GM12878 (cell line): ENCODE measurements at regions not wholly inside any gene's neighbourhood (a gene's known extent, or its start where the extent isn't known, plus 50 kb on each side); places are given as distances from the start of the nearest gene placed in this dataset.

ENCODE experiments used
- ATAC-seq: fragments of 200-7000 bp; cut with Tn5 transposase; 3 replicates; pipeline ENCODE4 v1.9.1; 2020; ENCODE audit warnings: mild to moderate bottlenecking, moderate library complexity
- BruUV-seq: library from RNA; stranded (reverse); fragments of 400-500 nt; replicated peaks from 2 replicates; lab custom pipeline; 2021; lab: Mats Ljungman, UMichigan
- CTCF ChIA-PET: fragments of 300-600 bp; sonication (Branson Sonifier 250); formaldehyde crosslinking; extraction: SDS; loops from one replicate; lab custom pipeline; 2021; ENCODE audit warnings: inconsistent platforms; lab: Yijun Ruan, JAX
- POLR2A ChIA-PET: fragments of 350-600 bp; formaldehyde crosslinking; extraction: SDS; loops from one replicate; lab custom pipeline; 2021; ENCODE audit warnings: inconsistent platforms; lab: Charles Lee
- RAD21 ChIA-PET: fragments of 300-600 bp; sonication (Branson Sonifier 250); formaldehyde crosslinking; loops from one replicate; lab custom pipeline; 2023; ENCODE audit warnings: antibody characterized with exemption; ENCODE audit not compliant: unreplicated experiment; lab: Charles Lee
- SMC1A ChIA-PET: fragments of 300-600 bp; sonication (Branson Sonifier 250); formaldehyde crosslinking; loops from one replicate; lab custom pipeline; 2023; ENCODE audit not compliant: unreplicated experiment, uncharacterized antibody; lab: Charles Lee
- DNase-seq: peaks from one replicate; pipeline ENCODE4 v3.0.0-alpha.2; 2011; ENCODE audit warnings: low read depth, low spot score
- FAIRE-seq: peaks from 3 replicates; lab custom pipeline; 2011; peaks lifted over from hg19 to GRCh38; lab: Jason Lieb, UNC
- H2AFZ ChIP-seq: 2 replicates; pipeline ENCODE4 v1.6.0; 2011; ENCODE audit warnings: low read depth, low read length, control low read depth; ENCODE audit not compliant: control insufficient read depth
- H3K27ac ChIP-seq: 2 replicates; pipeline ENCODE4 v1.5.1; 2011; ENCODE audit warnings: control low read depth; ENCODE audit not compliant: control insufficient read depth, insufficient read depth
- H3K27me3 ChIP-seq, 2 experiments: replicated peaks in 1 of 2; 2 replicates each; pipeline versions ENCODE4 v1.6.0 to v1.6.1; 2011; ENCODE audit warnings: low read length in 1 of 2; ENCODE audit not compliant: control insufficient read depth in 2 of 2, insufficient read depth in 2 of 2
- H3K36me3 ChIP-seq, 2 experiments: 2 replicates each; pipeline ENCODE4 v1.5.1; 2011; ENCODE audit warnings: low read length in 1 of 2; ENCODE audit not compliant: control insufficient read depth in 2 of 2, insufficient read depth in 2 of 2
- H3K4me1 ChIP-seq: 2 replicates; pipeline ENCODE4 v1.6.1; 2011; ENCODE audit warnings: mild to moderate bottlenecking, low read length, moderate library complexity, mixed read lengths; ENCODE audit not compliant: control insufficient read depth, insufficient read depth
- H3K4me2 ChIP-seq: 2 replicates; pipeline ENCODE4 v1.6.0; 2011; ENCODE audit warnings: control low read depth; ENCODE audit not compliant: control insufficient read depth, insufficient read depth
- H3K4me3 ChIP-seq: fragments of 200-600 bp; sonication (generic); 2 replicates; pipeline ENCODE4 v1.5.1; 2016
- H3K79me2 ChIP-seq: 2 replicates; pipeline ENCODE4 v1.6.0; 2011; ENCODE audit warnings: low read length; ENCODE audit not compliant: control insufficient read depth, insufficient read depth
- H3K9ac ChIP-seq: 2 replicates; pipeline ENCODE4 v1.8.0; 2011; ENCODE audit warnings: low read length, control low read depth, mixed read lengths; ENCODE audit not compliant: control insufficient read depth, insufficient read depth
- H3K9me3 ChIP-seq: replicated peaks from 3 replicates; pipeline ENCODE4 v1.5.1; 2011; ENCODE audit warnings: mild to moderate bottlenecking, low read length; ENCODE audit not compliant: control insufficient read depth, insufficient read depth
- H4K20me1 ChIP-seq: 2 replicates; pipeline ENCODE4 v1.6.0; 2011; ENCODE audit not compliant: control insufficient read depth, insufficient read depth
- ASH2L ChIP-seq: fragments of 300-600, 200-600 bp; sonication (generic); IDR thresholded peaks from 2 replicates; pipeline ENCODE4 v1.6.1; 2017; ENCODE audit warnings: low read depth, mild to moderate bottlenecking, borderline replicate concordance
- BCL3 ChIP-seq: IDR thresholded peaks from 2 replicates; pipeline ENCODE4 v1.6.1; 2011; ENCODE audit warnings: borderline replicate concordance, low read depth, mild to moderate bottlenecking, moderate library complexity, low read length; ENCODE audit not compliant: insufficient read depth, poor library complexity, severe bottlenecking
- EED ChIP-seq: sonication (generic); IDR thresholded peaks from 2 replicates; pipeline ENCODE4 v1.6.1; 2016; ENCODE audit warnings: antibody characterized with exemption, low read depth
- EGR1 ChIP-seq, 2 experiments: IDR thresholded peaks; 1 replicate in 1 of 2; 2 replicates in 1 of 2; pipeline ENCODE4 v1.6.1; 2011 to 2012; ENCODE audit warnings: low read depth in 2 of 2, low read length in 2 of 2, borderline replicate concordance in 1 of 2, mild to moderate bottlenecking in 1 of 2, moderate library complexity in 1 of 2
- JUND ChIP-seq: IDR thresholded peaks from 2 replicates; pipeline ENCODE4 v1.6.1; 2012; ENCODE audit warnings: low read depth, mild to moderate bottlenecking, low read length, improper control_type of control experiment, moderate library complexity
- KDM1A ChIP-seq: fragments of 200-600 bp; sonication (generic); IDR thresholded peaks from 2 replicates; pipeline ENCODE4 v1.6.1; 2016; ENCODE audit warnings: borderline replicate concordance
- POLR2AphosphoS5 ChIP-seq: IDR thresholded peaks from 2 replicates; pipeline ENCODE4 v1.6.1; 2011; ENCODE audit warnings: mild to moderate bottlenecking, low read length, inconsistent platforms
- RELB ChIP-seq: fragments of 450-650 bp; IDR thresholded peaks from 2 replicates; pipeline ENCODE4 v1.6.1; 2017; ENCODE audit warnings: low read depth, mild to moderate bottlenecking, moderate library complexity
- YY1 ChIP-seq: IDR thresholded peaks from 2 replicates; pipeline ENCODE4 v1.6.1; 2011; ENCODE audit warnings: low read depth, mild to moderate bottlenecking, low read length
- ZBTB40 ChIP-seq: fragments of 450-650 bp; IDR thresholded peaks from 2 replicates; pipeline ENCODE4 v1.6.1; 2016; ENCODE audit warnings: mild to moderate bottlenecking, moderate library complexity, borderline replicate concordance
- WGBS: methylation state at CpG from one replicate; pipeline ENCODE4 v1.1.6; 2016; ENCODE audit warnings: low lambda C conversion rate; ENCODE audit not compliant: insufficient replicate concordance, insufficient coverage; ENCODE audit errors: missing lambda C conversion rate; 5-methylcytosine and 5-hydroxymethylcytosine counted together
- in situ Hi-C: fragments of 300-500 bp; cut with MboI; formaldehyde crosslinking; loops from 9 replicates; pipeline ENCODE4 v1.14.3; 2018; ENCODE audit warnings: mixed read lengths
- intact Hi-C: fragments of 100-400 bp; cut with micrococcal nuclease; formaldehyde crosslinking; loops from one replicate; pipeline ENCODE4 v1.14.2; 2022; ENCODE audit not compliant: unreplicated experiment

GRCh38 chr1:187390215-187390818 is 561.6 kb downstream of the PLA2G4A start:
- CTCF ChIA-PET: interaction anchor here (1.1 to 1.2 kb wide), 2 partner anchors 8 to 23 kb away, joined by 3 to 5 read pairs; no protein-coding TSS in a partner anchor
- SMC1A ChIA-PET: interaction anchor here (1.1 kb wide), 1 partner anchor 11 kb away, joined by 3 read pairs; no protein-coding TSS in a partner anchor
- 18% methylated on average over 3 of the region's 3 CpGs for WGBS
- Histone ChIP-seq H3K27me3 (no peaks in the 10 kb centered on the region), H3K36me3 (no peaks in the 10 kb centered on the region), H3K27ac (no peak overlapping the region), H4K20me1 (no peaks in the 10 kb centered on the region), H3K9ac (no peak overlapping the region), H2AFZ (no peak overlapping the region), H3K9me3 (no peaks in the 10 kb centered on the region), H3K4me2 (no peak overlapping the region), H3K4me1 (no peaks in the 10 kb centered on the region), H3K79me2 (no peaks in the 10 kb centered on the region), H3K4me3 (no peak overlapping the region)
- POLR2A ChIA-PET: no interaction called here
- in situ Hi-C loops (no loop called here), intact Hi-C loops (no loop called here)
- DNase-seq (no peak), ATAC-seq (no peak), FAIRE-seq (no peak)
- no TSS peak for BruUV-seq
- RAD21 ChIA-PET: no interaction called here
- no peak for TF ChIP-seq KDM1A

- FAIRE-seq: no peak
- in situ Hi-C loops: no loop called here
- no peaks in the 10 kb centered on the region for H3K9me3 ChIP-seq
- H3K4me3 ChIP-seq: no peak overlapping the region
- no peak overlapping the region for H3K9ac ChIP-seq
- H4K20me1 ChIP-seq: no peaks in the 10 kb centered on the region
- no peak for DNase-seq
- no peaks in the 10 kb centered on the region for H3K27me3 ChIP-seq
- ATAC-seq: no peak
- ChIA-PET SMC1A (no interaction called here), RAD21 (no interaction called here), POLR2A (no interaction called here), CTCF (no interaction called here)
- H3K79me2 ChIP-seq: no peaks in the 10 kb centered on the region
- no TSS peak for BruUV-seq
- H3K36me3 ChIP-seq: no peaks in the 10 kb centered on the region
- H3K27ac ChIP-seq: no peak overlapping the region
- H2AFZ ChIP-seq: no peak overlapping the region
- H3K4me1 ChIP-seq: no peaks in the 10 kb centered on the region
- no peak overlapping the region for H3K4me2 ChIP-seq
- intact Hi-C loops: no loop called here
- TF ChIP-seq ASH2L (no peak), BCL3 (no peak), EGR1 (IDR thresholded peaks at IDR 0.05; ENCODE audit: borderline replicate concordance in 1 of 2, low read depth in 2 of 2, low read length in 2 of 2) (no peak), RELB (no peak), ZBTB40 (no peak), EED (no peak), JUND (no peak), POLR2AphosphoS5 (no peak), YY1 (no peak)
These were observed 567.5 kb downstream of the PLA2G4A start for GRCh38 chr1:187396226-187396625.
